GM12892 (cell line): ENCODE measurements at regions not wholly inside any gene's neighbourhood (a gene's known extent, or its start where the extent isn't known, plus 50 kb on each side); places are given as distances from the start of the nearest gene placed in this dataset.

Experiments used
- POLR2A ChIP-seq: IDR thresholded peaks from 2 replicates; pipeline ENCODE4 v1.6.1; 2011; ENCODE audit warnings: low read depth, low read length, control low read depth
- POLR2AphosphoS5 ChIP-seq: IDR thresholded peaks from 2 replicates; pipeline ENCODE4 v1.6.1; 2011; ENCODE audit warnings: low read depth, low read length, control low read depth
- TAF1 ChIP-seq: IDR thresholded peaks from 2 replicates; pipeline ENCODE4 v1.6.1; 2011; ENCODE audit warnings: low read depth, mild to moderate bottlenecking, control low read depth, low read length, borderline replicate concordance

- no peak for TF ChIP-seq POLR2A
- TF ChIP-seq POLR2AphosphoS5, result no peak
- TF ChIP-seq TAF1, result no peak
Observed at GRCh38 chr5:62825623-62826220, 247.1 kb downstream of the LRRC70 start.
